ENCODE measurements at regions not wholly inside any gene's neighbourhood (a gene's known extent, or its start where the extent isn't known, plus 50 kb on each side); places are given as distances from the start of the nearest gene placed in this dataset.
"Not testable (repeated sequence)": the region's sequence is repeated elsewhere in the genome, so short reads cannot be mapped to it uniquely, and the experiment has no call there.

GRCh38 chr18:30622635-30623034, 419.9 kb downstream of the DSC3 start:
- DNase-seq: no peak

GRCh38 chr18:30622104-30622503, 420.4 kb downstream of the DSC3 start:
- no peak for DNase-seq

- DNase-seq: no peak
Measured at GRCh38 chr18:30618567-30618966, 424.0 kb downstream of the DSC3 start.

- DNase-seq: no peak
Measured at GRCh38 chr18:30616414-30616813, 426.1 kb downstream of the DSC3 start.

GRCh38 chr18:30613467-30613801, 429.1 kb downstream of the DSC3 start:
- no peak for DNase-seq

GRCh38 chr18:30601541-30601940, 441.0 kb downstream of the DSC3 start:
- DNase-seq: no peak

- no peak for DNase-seq
Measured at GRCh38 chr18:30597202-30597601, 445.3 kb downstream of the DSC3 start.

- DNase-seq: no peak
Measured at GRCh38 chr18:30596635-30597034, 445.9 kb downstream of the DSC3 start.

- DNase-seq: no peak
Measured at GRCh38 chr18:30595942-30596341, 446.6 kb downstream of the DSC3 start.

- DNase-seq: not testable (repeated sequence)
Measured at GRCh38 chr18:30594911-30595310, 447.6 kb downstream of the DSC3 start.

GRCh38 chr18:30591462-30591861, 451.1 kb downstream of the DSC3 start:
- no peak for DNase-seq

GRCh38 chr18:30588673-30589164, 453.8 kb downstream of the DSC3 start:
- no peak for DNase-seq

GRCh38 chr18:30583768-30584167, 458.8 kb downstream of the DSC3 start:
- no peak for DNase-seq

GRCh38 chr18:30582078-30582477, 460.5 kb downstream of the DSC3 start:
- no peak for DNase-seq

- no peak for DNase-seq
Measured at GRCh38 chr18:30578707-30579106, 463.8 kb downstream of the DSC3 start.

GRCh38 chr18:30572214-30572613, 470.3 kb downstream of the DSC3 start:
- DNase-seq: no peak

- DNase-seq: no peak
Measured at GRCh38 chr18:30568333-30568732, 474.2 kb downstream of the DSC3 start.

- DNase-seq: no peak
Measured at GRCh38 chr18:30566877-30567276, 475.7 kb downstream of the DSC3 start.

- no peak for DNase-seq
Measured at GRCh38 chr18:30562231-30562630, 480.3 kb downstream of the DSC3 start.

GRCh38 chr18:30556112-30556511, 486.4 kb downstream of the DSC3 start:
- no peak for DNase-seq

- DNase-seq: no peak
Measured at GRCh38 chr18:30545393-30545792, 497.1 kb downstream of the DSC3 start.

- DNase-seq: no peak
Measured at GRCh38 chr18:30544141-30544540, 498.4 kb downstream of the DSC3 start.

- DNase-seq: no peak
Measured at GRCh38 chr18:30533716-30534115, 508.8 kb downstream of the DSC3 start.

- no peak for DNase-seq
Measured at GRCh38 chr18:30527917-30528316, 514.6 kb downstream of the DSC3 start.

- no peak for DNase-seq
Measured at GRCh38 chr18:30527226-30527625, 515.3 kb downstream of the DSC3 start.
